HG02571 (cell line): ENCODE measurements at regions not wholly inside any gene's neighbourhood (a gene's known extent, or its start where the extent isn't known, plus 50 kb on each side); places are given as distances from the start of the nearest gene placed in this dataset.
A peak's percentile ranks its signal among the peaks of the same experiment; 100 is the strongest.

Experiments
- ATAC-seq: cut with Tn5 transposase; IDR thresholded peaks from one replicate; pipeline ENCODE4 v1.9.1; 2021; ENCODE audit warnings: mild to moderate bottlenecking, moderate library complexity; ENCODE audit not compliant: unreplicated experiment

DNA sequence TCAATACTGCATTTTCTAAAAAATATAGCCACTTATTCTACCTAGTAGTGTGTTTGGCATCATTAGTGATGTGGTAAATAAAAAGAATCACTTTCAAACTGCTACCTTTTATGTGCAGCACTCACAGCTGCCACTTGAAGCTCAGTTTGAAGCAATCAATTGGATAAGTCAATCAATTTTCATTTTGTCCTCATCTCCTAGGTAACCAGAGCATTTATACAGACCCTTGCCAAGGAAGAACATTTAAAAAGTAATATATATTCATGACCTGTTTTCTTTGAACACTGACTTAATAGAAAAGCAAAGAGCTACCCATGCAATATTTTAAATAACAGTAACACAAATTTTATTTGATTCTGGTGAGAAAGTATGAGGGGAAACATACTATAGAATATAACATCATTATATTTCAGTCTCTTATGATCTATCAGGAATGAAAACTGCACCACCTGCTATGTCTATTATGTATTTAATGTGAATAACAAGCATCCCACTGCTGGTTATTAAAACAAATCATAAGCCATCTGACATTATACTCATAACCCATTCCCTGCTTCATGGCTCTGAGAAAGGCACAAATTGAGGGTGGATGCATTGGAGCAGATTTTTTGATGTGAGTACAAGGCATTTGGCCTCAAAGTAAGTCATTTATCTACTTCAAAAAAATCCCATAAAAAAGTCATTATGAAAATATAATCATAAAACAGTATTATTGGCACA is 168.4 kb upstream of the C21orf91 start:
- no peak for ATAC-seq

DNA sequence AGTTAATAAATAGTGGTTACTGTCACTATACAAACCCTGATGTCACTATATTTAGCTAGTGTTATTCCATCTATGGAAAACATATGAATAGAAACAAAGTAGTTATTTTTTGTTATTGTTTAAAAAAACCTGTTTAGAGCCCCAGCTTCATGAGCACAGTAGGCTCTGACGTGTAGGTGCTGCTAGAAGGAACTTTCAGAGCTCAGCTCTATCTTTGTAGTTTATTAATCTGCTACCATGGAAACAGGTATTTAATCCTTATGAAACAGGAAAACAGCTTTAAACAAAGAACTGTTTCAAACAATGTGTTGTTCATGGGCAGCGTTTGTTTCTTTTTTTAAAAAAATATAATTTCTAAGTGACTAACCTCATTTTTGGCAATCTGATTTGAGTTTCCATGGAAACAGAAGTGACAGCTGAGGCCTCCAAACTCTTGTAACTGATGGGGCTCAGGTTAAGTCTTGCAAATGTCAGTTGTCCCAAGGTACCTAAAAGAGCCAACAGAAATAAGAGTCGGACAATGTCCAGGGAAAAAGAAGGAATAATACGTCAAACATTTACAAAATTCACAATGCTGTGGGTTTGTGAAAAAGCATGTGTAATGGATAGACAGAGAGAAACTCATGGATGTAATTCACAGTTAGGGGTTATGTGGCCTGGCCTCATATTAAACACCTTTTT is 162.0 kb upstream of the C21orf91 start:
- no peak for ATAC-seq

GRCh38 chr21:17979763-17980162 is 160.6 kb upstream of the C21orf91 start:
- no peak for ATAC-seq

- ATAC-seq = no peak
Observed at GRCh38 chr21:17978895-17979294, 159.7 kb upstream of the C21orf91 start.

DNA sequence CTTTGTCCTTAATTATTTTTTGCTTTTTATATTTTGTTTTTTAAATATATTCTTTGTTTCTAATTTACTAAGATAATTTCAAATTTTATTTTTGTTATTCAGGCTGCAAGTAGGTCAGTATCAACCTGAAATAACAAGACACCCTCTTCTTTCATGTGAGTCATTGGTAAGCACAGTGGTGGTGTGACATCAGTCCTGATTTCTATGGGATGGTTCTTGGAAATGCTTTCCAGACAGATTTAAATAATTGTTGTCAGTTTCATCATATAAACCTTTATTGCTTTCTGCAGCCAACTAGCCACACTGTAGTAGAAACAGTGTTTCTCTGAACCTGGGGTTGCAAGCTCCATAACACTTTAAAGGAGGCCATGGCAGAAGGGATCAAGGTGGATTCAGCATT is 157.5 kb upstream of the C21orf91 start:
- ATAC-seq = no peak

GRCh38 chr21:17976139-17976538 is 157.0 kb upstream of the C21orf91 start:
- no peak for ATAC-seq

DNA sequence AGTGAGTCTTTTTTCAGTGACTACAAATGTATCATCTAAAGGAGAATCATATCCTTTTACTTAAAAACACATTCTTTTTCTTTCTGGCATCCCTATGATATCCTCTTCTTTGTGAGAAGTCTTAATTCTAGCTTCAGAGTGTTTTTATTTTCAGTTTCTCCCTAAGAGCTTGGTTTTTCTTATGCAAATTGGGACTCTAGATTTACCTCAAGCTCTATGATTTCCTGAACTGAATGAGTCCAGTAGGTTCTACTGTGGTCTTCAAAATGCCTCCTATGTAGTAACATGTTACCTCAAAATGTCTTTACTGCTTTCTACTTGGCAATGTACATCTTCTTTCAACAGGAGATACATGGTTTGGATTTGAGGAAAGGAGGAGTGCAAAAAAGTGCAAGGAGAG is 148.2 kb upstream of the C21orf91 start:
- no peak for ATAC-seq

- no peak for ATAC-seq
Observed at GRCh38 chr21:17964716-17965115, 145.6 kb upstream of the C21orf91 start.

DNA sequence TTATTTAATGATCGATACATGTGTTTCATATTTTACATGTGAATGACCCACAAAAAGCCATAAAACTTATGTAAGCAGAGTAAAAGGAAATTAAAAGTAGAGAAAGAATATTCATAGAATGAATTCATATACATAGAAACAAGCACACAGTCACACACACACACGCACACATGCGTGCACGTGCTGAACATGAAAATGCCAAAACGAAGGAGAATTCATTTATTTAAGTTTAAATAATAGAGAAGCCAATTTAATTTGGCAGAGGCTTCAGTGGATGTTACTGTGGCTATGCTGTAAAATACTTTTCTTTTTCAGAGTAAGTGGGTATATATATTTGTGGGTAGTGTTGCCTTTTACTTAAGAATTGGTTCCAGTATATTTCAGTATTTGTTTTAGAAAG is 145.0 kb upstream of the C21orf91 start:
- ATAC-seq = no peak

DNA sequence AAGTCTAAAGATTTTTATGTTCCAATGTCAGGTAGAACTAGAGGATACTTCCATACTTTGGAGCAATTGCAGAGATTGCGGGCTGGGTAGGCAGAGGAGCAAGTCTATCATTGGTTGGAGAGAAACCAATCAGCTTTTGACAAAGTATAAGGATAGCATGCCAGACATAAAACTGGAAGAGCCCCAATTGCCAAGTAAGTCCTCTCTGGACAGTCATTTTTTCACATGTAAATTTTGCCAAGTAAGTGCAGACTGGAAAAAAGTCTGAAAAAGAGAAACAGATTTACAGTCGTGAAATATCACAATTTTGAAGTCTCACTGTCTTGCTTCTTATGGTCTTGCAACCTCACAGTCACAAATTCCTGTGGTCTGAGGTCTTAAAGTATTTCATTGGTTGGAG is 131.4 kb upstream of the C21orf91 start:
- no peak for ATAC-seq

DNA sequence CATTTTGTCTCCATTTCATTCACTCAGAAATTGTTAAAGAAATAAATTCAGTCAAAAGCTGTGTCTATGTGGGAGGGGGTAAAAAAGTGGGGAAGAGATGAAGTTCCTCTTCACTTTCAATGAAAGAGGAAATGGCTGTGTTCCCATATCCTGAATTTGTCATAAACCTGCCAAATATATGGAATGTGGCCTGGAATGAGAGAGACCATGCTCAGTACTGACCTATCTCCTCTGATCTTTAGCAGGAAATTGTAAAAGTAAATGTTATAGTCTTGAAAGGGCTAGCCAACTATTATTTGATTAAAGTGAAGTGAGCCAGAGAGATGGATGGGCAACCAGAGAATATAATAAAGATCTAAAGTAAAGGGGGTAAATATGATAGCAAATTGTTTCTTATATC is 130.3 kb upstream of the C21orf91 start:
- no peak for ATAC-seq

- no peak for ATAC-seq
Observed at GRCh38 chr21:17947531-17947930, 128.4 kb upstream of the C21orf91 start.

- ATAC-seq = no peak
Observed at GRCh38 chr21:17931080-17931479, 111.9 kb upstream of the C21orf91 start.

DNA sequence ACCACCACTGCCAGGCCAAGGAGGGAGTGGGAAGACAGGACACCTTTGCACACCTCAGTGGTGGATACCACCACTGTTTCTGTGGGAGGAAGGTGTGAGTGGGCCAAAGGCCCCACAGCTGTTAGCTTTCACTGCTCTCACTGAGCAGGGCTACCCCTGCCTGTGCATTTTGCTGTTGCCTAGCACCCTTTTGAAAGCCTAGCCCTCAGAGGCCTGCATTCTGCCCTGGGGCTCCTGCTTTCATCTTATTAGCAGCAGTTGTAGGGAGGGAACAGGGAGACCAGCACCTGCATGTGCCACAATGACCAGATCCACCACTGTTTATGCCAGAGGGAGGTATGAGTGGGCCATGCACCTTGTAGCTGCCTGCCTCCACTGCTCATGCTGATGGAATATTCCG is 110.9 kb upstream of the C21orf91 start:
- no peak for ATAC-seq

DNA sequence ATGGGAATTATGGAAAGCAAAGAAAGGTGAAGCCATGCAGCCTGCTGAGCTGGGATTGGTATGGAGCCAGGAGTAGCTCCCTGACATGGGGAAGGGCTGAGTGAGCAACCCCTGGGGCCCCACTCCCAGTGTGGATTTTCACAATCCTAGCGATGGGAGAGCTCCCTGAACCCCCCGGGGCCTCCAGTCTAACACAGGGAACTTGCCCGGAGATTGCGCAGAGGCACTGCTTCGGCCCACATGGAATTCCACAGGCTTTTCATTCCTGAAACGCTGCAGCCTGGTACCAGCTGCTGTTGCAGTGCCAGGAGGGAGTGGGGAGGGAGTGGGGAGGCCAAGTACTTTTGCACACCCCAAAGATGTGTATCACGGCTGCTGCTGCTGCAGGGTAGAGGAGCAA is 110.4 kb upstream of the C21orf91 start:
- ATAC-seq = no peak

DNA sequence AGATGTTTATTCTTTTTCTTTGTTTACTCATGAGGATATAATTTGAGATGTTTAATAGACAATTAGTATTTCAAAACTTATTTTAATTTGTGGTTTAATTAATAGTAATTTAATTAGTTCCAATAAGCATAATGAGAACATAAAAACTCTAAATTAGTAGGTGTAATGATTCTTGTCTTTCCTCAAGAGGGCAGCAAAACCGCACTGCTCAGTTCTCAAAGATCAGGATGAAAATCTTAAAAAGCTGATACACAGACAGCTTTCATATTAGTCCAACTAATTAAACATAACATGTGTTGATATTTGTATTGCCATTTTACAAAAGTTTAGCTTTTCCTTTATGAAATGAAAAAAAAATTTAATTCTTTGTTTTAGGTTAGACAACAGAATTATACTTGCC is 106.7 kb upstream of the C21orf91 start:
- ATAC-seq = no peak

DNA sequence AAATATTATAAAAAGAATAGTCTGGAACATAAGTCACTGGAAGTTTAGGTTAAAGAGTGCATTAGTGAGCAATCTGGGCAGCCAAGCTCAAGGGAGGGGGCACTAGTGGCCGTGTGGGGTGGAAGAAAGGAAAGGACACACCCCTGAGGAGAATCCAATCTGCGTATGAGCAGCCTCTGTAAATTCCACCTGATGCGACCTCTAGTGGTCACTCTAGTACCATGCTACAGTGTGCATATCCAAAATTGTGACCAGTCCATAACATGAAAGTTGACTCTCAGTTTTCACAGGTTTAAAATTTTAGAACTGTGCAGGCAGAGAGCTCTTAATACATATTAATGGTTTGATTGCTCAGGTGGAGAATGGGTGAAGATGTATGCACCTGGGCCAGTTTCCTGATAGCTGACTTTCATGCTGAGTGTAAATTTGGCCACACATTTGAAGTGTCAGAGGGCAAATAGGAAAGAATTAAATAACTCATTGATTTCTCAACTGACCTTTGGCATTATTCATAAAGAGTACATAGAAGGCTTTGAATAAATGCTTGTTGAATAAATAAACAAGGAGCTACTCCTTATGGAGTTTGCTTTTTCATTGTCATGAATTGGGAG is 105.9 kb upstream of the C21orf91 start:
- ATAC-seq = peak; percentile 97

GRCh38 chr21:17921579-17922530 is 102.7 kb upstream of the C21orf91 start:
- ATAC-seq = no peak

- ATAC-seq = no peak
Observed at GRCh38 chr21:17915976-17916375, 96.8 kb upstream of the C21orf91 start.

- ATAC-seq = no peak
Observed at GRCh38 chr21:17911628-17912027, 92.5 kb upstream of the C21orf91 start.
